ENCODE measurements at regions not wholly inside any gene's neighbourhood (a gene's known extent, or its start where the extent isn't known, plus 50 kb on each side); places are given as distances from the start of the nearest gene placed in this dataset.
"Not testable (repeated sequence)": the region's sequence is repeated elsewhere in the genome, so short reads cannot be mapped to it uniquely, and the experiment has no call there.

GRCh38 chr1:166693158-166693557, 146.1 kb upstream of the POGK start:
- Histone ChIP-seq H3K4me3 (no peak overlapping the region), H3K27me3 (no peaks in the 10 kb centered on the region), H3K9me3 (no peaks in the 10 kb centered on the region), H3K4me1 (no peaks in the 10 kb centered on the region), H3K36me3 (no peaks in the 10 kb centered on the region), H3K27ac (no peak overlapping the region)
- DNase-seq, result no peak
- 77 to 92% methylated on average over 2 to 4 of the region's 4 CpGs for WGBS, 2 donors (ENCODE audit: low coverage in 1 of 2)
- TF ChIP-seq POLR2A (IDR thresholded peaks at IDR 0.05) (no peak), EP300 (IDR thresholded peaks at IDR 0.05; ENCODE audit: low read depth) (no peak), POLR2AphosphoS5 (IDR thresholded peaks at IDR 0.05) (no peak), CTCF (IDR thresholded peaks at IDR 0.05) (no peak)
- in situ Hi-C loops (cut with MboI; ENCODE audit: low pct_ligation_motif_present in 1 of 4, low pct_unique_long_range_greater_than_20kb in 1 of 4, low sequenced_read_pairs in 3 of 4), result no loop called here
- intact Hi-C loops (cut with DNase I; ENCODE audit: low total_unique reads), result no loop called here

- in situ Hi-C loops (cut with MboI; ENCODE audit: low pct_ligation_motif_present in 1 of 4, low pct_unique_long_range_greater_than_20kb in 1 of 4, low sequenced_read_pairs in 3 of 4) (no loop called here), intact Hi-C loops (cut with DNase I; ENCODE audit: low total_unique reads) (no loop called here)
- no peaks in the 10 kb centered on the region for H3K4me1 ChIP-seq
- no peak overlapping the region for H3K4me3 ChIP-seq
- TF ChIP-seq CTCF (IDR thresholded peaks at IDR 0.05) (no peak), POLR2AphosphoS5 (IDR thresholded peaks at IDR 0.05) (no peak), POLR2A (IDR thresholded peaks at IDR 0.05) (no peak), EP300 (IDR thresholded peaks at IDR 0.05; ENCODE audit: low read depth) (no peak)
- H3K9me3 ChIP-seq, result no peaks in the 10 kb centered on the region
- no peaks in the 10 kb centered on the region for H3K27me3 ChIP-seq
- H3K36me3 ChIP-seq, result no peaks in the 10 kb centered on the region
- 59 to 70% methylated on average over 4 of the region's 4 CpGs for WGBS, 2 donors (ENCODE audit: low coverage in 1 of 2)
- H3K27ac ChIP-seq, result no peak overlapping the region
- DNase-seq, result no peak
These were observed 145.5 kb upstream of the POGK start for GRCh38 chr1:166693673-166694297.

GRCh38 chr1:166695115-166695514, 144.2 kb upstream of the POGK start:
- Histone ChIP-seq H3K4me3 (no peak overlapping the region), H3K27me3 (no peaks in the 10 kb centered on the region), H3K36me3 (no peaks in the 10 kb centered on the region), H3K9me3 (no peaks in the 10 kb centered on the region), H3K4me1 (no peaks in the 10 kb centered on the region), H3K27ac (no peak overlapping the region)
- intact Hi-C loops (cut with DNase I; ENCODE audit: low total_unique reads), result no loop called here
- TF ChIP-seq EP300 (IDR thresholded peaks at IDR 0.05; ENCODE audit: low read depth) (no peak), POLR2A (IDR thresholded peaks at IDR 0.05) (no peak), POLR2AphosphoS5 (IDR thresholded peaks at IDR 0.05) (no peak), CTCF (IDR thresholded peaks at IDR 0.05) (no peak)
- no peak for DNase-seq
- in situ Hi-C loops (cut with MboI; ENCODE audit: low pct_ligation_motif_present in 1 of 4, low pct_unique_long_range_greater_than_20kb in 1 of 4, low sequenced_read_pairs in 3 of 4), result no loop called here
- 45% methylated on average over 1 of the region's 1 CpG; no CpG with 5 or more reads in 1 of the 2 donors for WGBS, 2 donors (ENCODE audit: low coverage in 1 of 2)

GRCh38 chr1:166695834-166696233, 143.4 kb upstream of the POGK start:
- DNase-seq; H3K27ac ChIP-seq; intact Hi-C loops (cut with DNase I; ENCODE audit: low total_unique reads); H3K9me3 ChIP-seq; H3K27me3 ChIP-seq; H3K36me3 ChIP-seq; H3K4me1 ChIP-seq; in situ Hi-C loops (cut with MboI; ENCODE audit: low pct_ligation_motif_present in 1 of 4, low pct_unique_long_range_greater_than_20kb in 1 of 4, low sequenced_read_pairs in 3 of 4); H3K4me3 ChIP-seq: not testable (repeated sequence)
- 53 to 82% methylated on average over 2 of the region's 2 CpGs for WGBS, 2 donors (ENCODE audit: low coverage in 1 of 2)

- no peak overlapping the region for H3K27ac ChIP-seq
- no peak for TF ChIP-seq POLR2A (IDR thresholded peaks at IDR 0.05)
- no peak for TF ChIP-seq EP300 (IDR thresholded peaks at IDR 0.05; ENCODE audit: low read depth)
- TF ChIP-seq POLR2AphosphoS5 (IDR thresholded peaks at IDR 0.05), result no peak
- TF ChIP-seq CTCF (IDR thresholded peaks at IDR 0.05), result no peak
- H3K36me3 ChIP-seq, result no peaks in the 10 kb centered on the region
- no peaks in the 10 kb centered on the region for H3K4me1 ChIP-seq
- H3K4me3 ChIP-seq, result no peak overlapping the region
- no peaks in the 10 kb centered on the region for H3K9me3 ChIP-seq
- H3K27me3 ChIP-seq, result no peaks in the 10 kb centered on the region
- DNase-seq, result no peak
- in situ Hi-C loops (cut with MboI; ENCODE audit: low pct_ligation_motif_present in 1 of 4, low pct_unique_long_range_greater_than_20kb in 1 of 4, low sequenced_read_pairs in 3 of 4), result no loop called here
- intact Hi-C loops (cut with DNase I; ENCODE audit: low total_unique reads), result no loop called here
- WGBS, 2 donors (ENCODE audit: low coverage in 1 of 2), result 71 to 73% methylated on average over 3 to 4 of the region's 4 CpGs
These were observed 140.5 kb upstream of the POGK start for GRCh38 chr1:166698771-166699170.

Measured in transverse colon (tissue), 4 donors.